Bronchial epithelial cell (primary cell): ENCODE measurements at regions not wholly inside any gene's neighbourhood (a gene's known extent, or its start where the extent isn't known, plus 50 kb on each side); places are given as distances from the start of the nearest gene placed in this dataset.

ENCODE experiments used
- DNase-seq: peaks from one replicate; pipeline ENCODE4 v3.0.0-alpha.2; 2010; ENCODE audit warnings: low read depth
- FAIRE-seq: peaks from 2 replicates; lab custom pipeline; 2011; peaks lifted over from hg19 to GRCh38; lab: Jason Lieb, UNC
- H3K27me3 ChIP-seq: 2 replicates; pipeline ENCODE4 v1.5.1; 2011; ENCODE audit warnings: low read length; ENCODE audit not compliant: control insufficient read depth, insufficient read depth
- H3K36me3 ChIP-seq: 2 replicates; pipeline ENCODE4 v1.5.1; 2011; ENCODE audit warnings: low read length; ENCODE audit not compliant: control insufficient read depth, insufficient read depth
- H3K4me3 ChIP-seq: 2 replicates; pipeline ENCODE4 v1.5.1; 2011; ENCODE audit warnings: mild to moderate bottlenecking, low read depth, low read length, control low read depth
- CTCF ChIP-seq: IDR thresholded peaks from 2 replicates; pipeline ENCODE4 v1.5.1; 2011; ENCODE audit warnings: mild to moderate bottlenecking, moderate library complexity, low read length, control low read depth, inconsistent platforms; ENCODE audit not compliant: insufficient read depth, severe bottlenecking

GRCh38 chr13:22196777-22197176 is 525.9 kb downstream of the FGF9 start:
- Histone ChIP-seq H3K27me3 (no peaks in the 10 kb centered on the region), H3K36me3 (no peaks in the 10 kb centered on the region), H3K4me3 (no peak overlapping the region)
- DNase-seq = no peak
- no peak for TF ChIP-seq CTCF
- FAIRE-seq = no peak

- no peaks in the 10 kb centered on the region for H3K36me3 ChIP-seq
- H3K27me3 ChIP-seq = no peaks in the 10 kb centered on the region
- TF ChIP-seq CTCF = no peak
- DNase-seq = no peak
- FAIRE-seq = no peak
- no peak overlapping the region for H3K4me3 ChIP-seq
These were observed 527.1 kb downstream of the FGF9 start for GRCh38 chr13:22198001-22198400.

GRCh38 chr13:22198641-22199217 is 527.9 kb downstream of the FGF9 start:
- Histone ChIP-seq H3K27me3 (no peaks in the 10 kb centered on the region), H3K36me3 (no peaks in the 10 kb centered on the region), H3K4me3 (no peak overlapping the region)
- DNase-seq (no peak), FAIRE-seq (no peak)
- no peak for TF ChIP-seq CTCF

- Histone ChIP-seq H3K4me3 (no peak overlapping the region), H3K27me3 (no peaks in the 10 kb centered on the region), H3K36me3 (no peaks in the 10 kb centered on the region)
- no peak for FAIRE-seq
- DNase-seq = no peak
- no peak for TF ChIP-seq CTCF
These were observed 529.6 kb downstream of the FGF9 start for GRCh38 chr13:22200440-22200839.

GRCh38 chr13:22201375-22201925 is 530.6 kb downstream of the FGF9 start:
- no peaks in the 10 kb centered on the region for H3K36me3 ChIP-seq
- FAIRE-seq = no peak
- no peak overlapping the region for H3K4me3 ChIP-seq
- H3K27me3 ChIP-seq = no peaks in the 10 kb centered on the region
- TF ChIP-seq CTCF = no peak
- no peak for DNase-seq
